ENCODE measurements at regions not wholly inside any gene's neighbourhood (a gene's known extent, or its start where the extent isn't known, plus 50 kb on each side); places are given as distances from the start of the nearest gene placed in this dataset.

DNA sequence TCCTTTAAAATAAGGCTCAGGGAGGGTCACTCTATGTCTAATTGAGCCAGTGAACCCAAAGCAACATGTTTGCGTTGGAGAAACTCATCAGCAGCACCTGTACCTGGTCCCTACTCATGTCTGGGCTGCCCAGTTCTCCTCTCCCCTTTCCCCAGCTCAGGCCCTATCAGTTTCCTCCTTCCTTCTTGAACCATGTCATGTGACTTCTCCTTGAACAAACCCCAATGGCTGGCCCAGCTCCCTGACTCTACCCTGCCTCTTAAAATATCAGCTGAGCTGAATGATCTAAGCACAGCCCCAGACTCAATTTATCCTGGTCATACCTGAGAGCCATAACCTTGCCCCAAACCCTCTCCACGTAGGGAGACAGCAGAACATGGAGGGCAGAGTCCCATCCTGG, 290.9 kb downstream of the LPIN1 start:
- Histone ChIP-seq H3K27me3 (ENCODE audit: control insufficient read depth, insufficient read depth, low read length, poor library complexity, severe bottlenecking) (no peaks in the 10 kb centered on the region), H3K4me1 (ENCODE audit: control insufficient read depth, insufficient read depth, low read length) (no peaks in the 10 kb centered on the region), H3K9me3 (ENCODE audit: control insufficient read depth, low read length) (no peaks in the 10 kb centered on the region), H3K4me3 (ENCODE audit: low read length) (no peak overlapping the region), H3K27ac (ENCODE audit: low read depth, low read length) (no peak overlapping the region), H3K36me3 (ENCODE audit: control insufficient read depth, insufficient read depth, low read length) (no peaks in the 10 kb centered on the region), H3K9ac (ENCODE audit: extremely low read depth, low read length, poor library complexity, severe bottlenecking) (no peak overlapping the region)
- Mint-ChIP-seq H3K27ac (no peak overlapping the region), H3K4me1 (no peaks in the 10 kb centered on the region), H3K36me3 (ENCODE audit: low read depth) (no peaks in the 10 kb centered on the region), H3K4me3 (no peak overlapping the region), H3K27me3 (ENCODE audit: insufficient read depth) (peaks cover 5% of the 10 kb centered on the region), H3K9me3 (no peaks in the 10 kb centered on the region)
- WGBS, 2 experiments (ENCODE audit: insufficient coverage in 1 of 2, insufficient read length in 1 of 2) = 90 to 92% methylated on average over 1 to 2 of the region's 2 CpGs
- TF ChIP-seq, protein P1, sequence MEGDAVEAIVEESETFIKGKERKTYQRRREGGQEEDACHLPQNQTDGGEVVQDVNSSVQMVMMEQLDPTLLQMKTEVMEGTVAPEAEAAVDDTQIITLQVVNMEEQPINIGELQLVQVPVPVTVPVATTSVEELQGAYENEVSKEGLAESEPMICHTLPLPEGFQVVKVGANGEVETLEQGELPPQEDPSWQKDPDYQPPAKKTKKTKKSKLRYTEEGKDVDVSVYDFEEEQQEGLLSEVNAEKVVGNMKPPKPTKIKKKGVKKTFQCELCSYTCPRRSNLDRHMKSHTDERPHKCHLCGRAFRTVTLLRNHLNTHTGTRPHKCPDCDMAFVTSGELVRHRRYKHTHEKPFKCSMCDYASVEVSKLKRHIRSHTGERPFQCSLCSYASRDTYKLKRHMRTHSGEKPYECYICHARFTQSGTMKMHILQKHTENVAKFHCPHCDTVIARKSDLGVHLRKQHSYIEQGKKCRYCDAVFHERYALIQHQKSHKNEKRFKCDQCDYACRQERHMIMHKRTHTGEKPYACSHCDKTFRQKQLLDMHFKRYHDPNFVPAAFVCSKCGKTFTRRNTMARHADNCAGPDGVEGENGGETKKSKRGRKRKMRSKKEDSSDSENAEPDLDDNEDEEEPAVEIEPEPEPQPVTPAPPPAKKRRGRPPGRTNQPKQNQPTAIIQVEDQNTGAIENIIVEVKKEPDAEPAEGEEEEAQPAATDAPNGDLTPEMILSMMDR (conservative IDR thresholded peaks at IDR 0.05) = no peak
- no peak for DNase-seq

DNA sequence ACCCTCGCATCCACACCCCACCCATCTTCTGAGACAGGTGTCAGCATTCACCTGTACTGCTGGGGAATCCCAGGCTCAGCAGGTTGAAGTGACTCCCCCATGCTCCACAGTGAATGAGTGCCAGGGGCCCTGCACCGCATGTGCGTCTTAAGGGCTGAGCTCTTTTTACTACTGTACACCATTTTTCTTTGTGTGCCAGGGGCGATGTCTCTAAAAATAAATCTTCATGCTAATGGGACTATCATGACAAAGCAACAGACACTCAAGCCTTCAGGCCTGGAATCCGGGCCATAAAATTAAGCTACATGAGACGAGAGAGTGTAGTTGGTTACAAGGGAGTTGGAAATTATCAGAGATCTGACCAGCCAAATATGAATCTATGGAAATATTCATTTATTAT, 294.8 kb downstream of the LPIN1 start:
- TF ChIP-seq, protein P1 (conservative IDR thresholded peaks at IDR 0.05) = no peak
- Mint-ChIP-seq H3K4me3 (no peak overlapping the region), H3K4me1 (no peaks in the 10 kb centered on the region), H3K36me3 (ENCODE audit: low read depth) (no peaks in the 10 kb centered on the region), H3K27ac (no peak overlapping the region), H3K27me3 (ENCODE audit: insufficient read depth) (peaks cover 2% of the 10 kb centered on the region), H3K9me3 (no peaks in the 10 kb centered on the region)
- no peaks in the 10 kb centered on the region for H3K27me3 ChIP-seq (ENCODE audit: control insufficient read depth, insufficient read depth, low read length, poor library complexity, severe bottlenecking)
- H3K9ac ChIP-seq (ENCODE audit: extremely low read depth, low read length, poor library complexity, severe bottlenecking) = no peak overlapping the region
- no peak overlapping the region for H3K4me3 ChIP-seq (ENCODE audit: low read length)
- H3K9me3 ChIP-seq (ENCODE audit: control insufficient read depth, low read length) = no peaks in the 10 kb centered on the region
- no peak for DNase-seq
- 97 to 100% methylated on average over 4 to 6 of the region's 6 CpGs for WGBS, 2 experiments (ENCODE audit: insufficient coverage in 1 of 2, insufficient read length in 1 of 2)
- H3K4me1 ChIP-seq (ENCODE audit: control insufficient read depth, insufficient read depth, low read length) = no peaks in the 10 kb centered on the region
- H3K27ac ChIP-seq (ENCODE audit: low read depth, low read length) = no peak overlapping the region
- H3K36me3 ChIP-seq (ENCODE audit: control insufficient read depth, insufficient read depth, low read length) = no peaks in the 10 kb centered on the region

DNA sequence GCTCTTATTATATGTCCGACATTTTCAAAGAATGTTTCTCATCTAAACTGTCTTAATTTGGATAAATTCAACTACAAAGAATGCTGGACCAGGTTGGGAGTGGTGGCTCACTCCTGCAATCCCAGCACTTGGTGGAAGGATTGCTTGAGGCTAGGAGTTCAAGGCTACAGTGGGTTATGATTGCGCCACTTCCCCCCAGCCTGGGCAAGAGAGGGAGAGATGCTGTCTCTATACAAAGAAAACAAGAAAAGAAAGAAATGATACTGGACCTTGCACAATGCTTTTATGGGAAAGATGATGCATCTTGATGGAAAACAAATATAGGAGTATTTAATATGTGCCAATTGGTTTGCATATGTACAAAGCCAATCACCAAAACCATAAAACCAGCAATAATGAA, 296.7 kb downstream of the LPIN1 start:
- H3K4me1 Mint-ChIP-seq = no peaks in the 10 kb centered on the region
- H3K4me3 Mint-ChIP-seq = no peak overlapping the region
- Histone ChIP-seq H3K4me1 (ENCODE audit: control insufficient read depth, insufficient read depth, low read length) (no peaks in the 10 kb centered on the region), H3K9me3 (ENCODE audit: control insufficient read depth, low read length) (no peaks in the 10 kb centered on the region), H3K4me3 (ENCODE audit: low read length) (no peak overlapping the region), H3K27me3 (ENCODE audit: control insufficient read depth, insufficient read depth, low read length, poor library complexity, severe bottlenecking) (no peaks in the 10 kb centered on the region), H3K9ac (ENCODE audit: extremely low read depth, low read length, poor library complexity, severe bottlenecking) (no peak overlapping the region), H3K36me3 (ENCODE audit: control insufficient read depth, insufficient read depth, low read length) (no peaks in the 10 kb centered on the region), H3K27ac (ENCODE audit: low read depth, low read length) (no peak overlapping the region)
- DNase-seq = no peak
- no peak overlapping the region for H3K27ac Mint-ChIP-seq
- peaks cover 2% of the 10 kb centered on the region for H3K27me3 Mint-ChIP-seq (ENCODE audit: insufficient read depth)
- TF ChIP-seq, protein P1 (conservative IDR thresholded peaks at IDR 0.05) = no peak
- WGBS, 2 experiments (ENCODE audit: insufficient coverage in 1 of 2, insufficient read length in 1 of 2) = 95 to 100% methylated on average over 2 of the region's 2 CpGs
- no peaks in the 10 kb centered on the region for H3K9me3 Mint-ChIP-seq
- no peaks in the 10 kb centered on the region for H3K36me3 Mint-ChIP-seq (ENCODE audit: low read depth)

All from endodermal cell (in vitro differentiated cells).